GM20431 (cell line): ENCODE measurements at regions not wholly inside any gene's neighbourhood (a gene's known extent, or its start where the extent isn't known, plus 50 kb on each side); places are given as distances from the start of the nearest gene placed in this dataset.

ENCODE experiments used
- in situ Hi-C: fragments of 300-500 bp; cut with MseI, MboI; formaldehyde crosslinking; loops from one replicate; pipeline ENCODE4 v1.15.0; 2020; ENCODE audit warnings: low sequenced_read_pairs; ENCODE audit not compliant: unreplicated experiment

GRCh38 chr6:12501990-12502389 is 211.8 kb downstream of the EDN1 start:
- in situ Hi-C loops = no loop called here

- in situ Hi-C loops = no loop called here
Measured at GRCh38 chr6:12504325-12504966, 212.1 kb upstream of the PHACTR1 start.

DNA sequence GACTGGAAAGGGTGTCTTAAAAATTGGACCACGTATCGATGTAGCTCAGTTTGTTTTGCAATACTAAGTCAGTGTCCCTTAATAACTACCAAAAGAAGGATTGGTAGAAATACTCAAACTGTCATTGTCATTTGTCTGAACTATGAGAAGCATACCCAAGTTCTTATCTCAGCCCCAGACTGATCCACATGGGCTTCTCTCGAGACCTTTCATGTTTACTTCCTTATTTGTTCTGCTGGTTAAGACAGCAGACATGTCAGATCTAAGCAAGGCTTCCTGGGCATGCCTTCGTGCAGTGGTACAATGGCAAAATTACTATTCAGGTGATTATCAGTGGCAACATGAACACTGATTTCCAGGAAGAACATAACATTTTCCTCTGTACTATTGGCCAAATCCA is 211.1 kb upstream of the PHACTR1 start:
- in situ Hi-C loops = no loop called here

DNA sequence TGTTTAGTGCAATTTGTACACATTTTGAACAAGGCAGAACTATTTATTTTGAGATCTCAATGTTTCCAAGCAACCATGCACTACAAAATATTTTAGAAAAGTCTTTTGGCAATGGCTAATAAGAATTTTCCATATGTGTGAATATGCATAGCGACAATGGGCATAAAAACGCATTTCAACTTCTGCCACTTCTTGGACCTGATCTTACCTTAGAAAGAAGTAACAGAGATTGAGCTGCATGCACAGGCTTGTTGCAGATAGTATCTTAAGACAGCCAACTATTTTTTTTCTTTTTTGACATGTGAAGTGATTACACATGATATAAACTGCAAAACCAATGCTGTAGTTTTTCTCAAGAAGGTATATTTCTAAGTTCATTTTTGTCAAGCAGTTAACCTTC is 210.4 kb upstream of the PHACTR1 start:
- in situ Hi-C loops = no loop called here

- in situ Hi-C loops = no loop called here
Measured at GRCh38 chr6:12507636-12508035, 208.9 kb upstream of the PHACTR1 start.

DNA sequence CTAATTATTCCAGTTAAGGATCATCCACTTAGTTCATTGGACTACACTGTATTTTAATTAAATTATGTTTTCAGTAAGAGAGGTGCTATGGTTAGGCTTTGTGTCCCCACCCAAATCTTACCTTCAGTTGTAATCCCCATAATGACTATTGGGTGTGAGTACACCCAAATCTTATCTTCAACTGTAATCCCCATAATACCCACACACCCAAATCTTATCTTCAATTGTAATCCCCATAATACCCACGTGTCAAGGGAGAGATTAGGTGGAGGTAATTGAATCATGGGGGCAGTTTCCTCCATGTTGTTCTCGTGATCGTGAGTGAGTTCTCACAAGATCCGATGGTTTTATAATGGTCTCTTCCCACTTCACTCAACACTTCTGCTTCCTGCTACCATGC is 208.0 kb upstream of the PHACTR1 start:
- in situ Hi-C loops = no loop called here

GRCh38 chr6:12509060-12509459 is 207.5 kb upstream of the PHACTR1 start:
- in situ Hi-C loops = no loop called here

DNA sequence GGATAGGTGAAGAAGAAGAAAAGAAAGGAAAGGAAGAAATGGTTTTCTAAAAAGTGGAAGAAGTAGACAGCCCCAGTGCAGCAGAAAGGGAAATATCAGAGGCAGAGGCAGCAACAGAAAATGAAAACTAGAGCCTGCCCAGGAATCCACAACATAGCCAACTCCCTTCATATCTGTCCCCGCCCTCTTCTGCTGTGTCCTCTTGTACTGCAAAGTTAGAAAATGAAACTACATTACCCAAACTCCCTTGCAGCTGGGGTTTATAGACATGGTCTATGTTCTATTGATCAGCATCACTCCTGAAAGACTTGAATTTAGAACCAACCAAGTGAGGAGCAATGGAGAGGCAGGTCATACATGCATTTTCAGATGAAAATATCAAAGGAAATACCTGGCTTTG is 200.5 kb upstream of the PHACTR1 start:
- in situ Hi-C loops = no loop called here

DNA sequence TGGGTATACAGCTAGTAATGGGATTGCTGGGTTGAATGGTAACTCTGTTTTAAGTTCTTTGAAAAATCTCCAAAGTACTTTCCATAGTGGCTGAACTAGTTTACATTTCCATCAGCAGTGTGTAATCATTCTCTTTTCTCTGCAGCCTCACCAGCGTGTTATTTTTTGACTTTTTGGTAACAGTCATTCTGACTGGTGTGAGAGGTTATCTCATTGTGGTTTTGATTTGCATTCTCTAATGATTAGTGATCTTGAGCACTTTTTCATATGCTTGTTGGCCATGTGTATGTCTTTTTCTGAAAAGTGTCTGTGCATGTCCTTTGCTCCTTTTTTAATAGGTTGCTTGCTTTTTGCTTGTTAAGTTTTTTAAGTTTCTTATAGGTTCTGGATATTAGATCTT is 194.2 kb upstream of the PHACTR1 start:
- in situ Hi-C loops = no loop called here

GRCh38 chr6:12523726-12524125 is 192.8 kb upstream of the PHACTR1 start:
- in situ Hi-C loops = no loop called here

- in situ Hi-C loops = no loop called here
Measured at GRCh38 chr6:12525276-12525675, 191.3 kb upstream of the PHACTR1 start.

DNA sequence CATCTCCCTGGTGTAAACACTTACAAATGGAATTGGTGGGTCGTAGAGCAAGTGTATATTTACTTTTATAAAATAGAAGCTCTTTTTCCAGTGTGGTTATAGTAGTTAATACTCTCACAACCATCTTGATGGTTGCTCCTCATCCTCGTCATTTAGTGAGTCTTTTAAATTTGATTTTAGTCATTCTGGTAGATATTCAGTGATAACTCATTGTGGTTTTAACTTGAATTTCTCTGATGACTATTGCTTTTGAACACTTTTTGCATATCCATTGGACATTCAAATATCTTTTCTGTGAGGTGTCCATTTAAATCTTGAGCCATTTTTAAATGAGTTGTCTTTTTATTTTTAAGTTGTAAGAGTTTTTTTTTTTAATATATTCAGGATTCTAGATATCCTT is 189.2 kb upstream of the PHACTR1 start:
- in situ Hi-C loops = no loop called here

DNA sequence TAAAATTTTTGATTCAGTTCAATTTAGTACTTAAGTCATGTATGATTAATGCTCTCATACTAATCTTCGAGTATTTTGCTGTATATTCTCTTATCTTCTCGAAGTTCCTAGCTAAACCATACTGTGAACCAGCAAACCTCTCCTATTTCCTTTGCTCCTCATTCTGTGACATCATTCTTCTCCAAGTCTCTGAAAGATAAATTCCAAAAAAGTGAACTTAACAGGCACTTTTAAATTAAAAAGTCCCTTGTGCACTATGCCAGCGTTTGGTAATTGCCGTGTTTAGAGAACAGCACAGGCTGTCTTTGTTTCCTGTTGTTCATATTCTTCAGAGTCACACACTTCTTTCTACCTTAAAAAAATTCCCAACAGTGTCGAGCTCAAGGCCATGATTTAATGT is 188.4 kb upstream of the PHACTR1 start:
- in situ Hi-C loops = no loop called here

- in situ Hi-C loops = no loop called here
Measured at GRCh38 chr6:12528581-12529363, 187.8 kb upstream of the PHACTR1 start.

DNA sequence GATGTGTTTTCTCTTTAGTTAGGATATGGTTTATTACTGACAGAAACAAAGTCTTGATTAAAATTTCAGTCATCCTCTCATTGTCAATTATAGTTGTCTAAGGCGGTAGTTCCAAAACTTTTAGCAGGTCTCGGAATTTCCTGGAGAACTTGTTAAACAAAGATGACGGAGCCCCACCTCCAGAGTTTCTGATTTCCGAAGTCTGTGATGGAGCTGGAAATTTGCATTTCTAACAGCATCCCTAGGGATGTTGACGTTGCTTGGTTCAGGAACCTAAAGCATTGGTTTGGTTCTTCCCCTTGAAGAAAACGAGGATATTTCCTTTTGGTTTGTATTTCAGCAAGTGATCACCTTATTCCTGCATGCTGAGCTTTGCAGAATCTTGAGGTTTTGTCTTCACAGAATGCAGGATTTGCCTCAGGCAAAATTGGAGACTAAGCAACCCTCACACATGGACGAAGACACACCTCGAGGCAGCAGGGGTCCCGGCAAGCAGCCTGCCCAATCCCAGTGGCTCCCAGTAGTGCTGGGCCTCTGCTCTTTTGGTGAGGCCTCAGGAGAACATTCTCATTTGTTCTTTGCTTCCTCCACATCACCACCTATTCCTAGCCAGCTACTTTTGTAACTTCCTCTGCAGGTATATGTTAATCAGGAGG is 187.1 kb upstream of the PHACTR1 start:
- in situ Hi-C loops = no loop called here

DNA sequence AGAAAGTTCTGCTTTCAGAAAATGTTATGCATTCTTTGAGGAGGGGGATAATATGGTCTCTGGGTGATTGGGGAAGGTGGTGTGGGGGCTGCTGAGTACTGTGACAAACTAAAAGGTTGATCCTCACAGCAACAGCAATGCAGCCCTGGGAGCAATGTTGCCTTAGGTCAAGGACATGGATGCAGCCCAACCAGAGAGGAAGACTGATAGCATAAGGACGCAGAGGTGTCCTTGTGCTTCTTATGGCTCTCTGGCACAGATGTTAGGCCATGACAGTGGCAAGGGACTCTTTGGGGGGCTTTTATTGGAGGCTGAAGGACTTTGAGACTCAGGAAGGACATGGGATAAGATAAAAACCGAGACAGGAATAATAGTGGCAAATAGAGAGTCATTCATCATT is 186.2 kb upstream of the PHACTR1 start:
- in situ Hi-C loops = no loop called here

- in situ Hi-C loops = no loop called here
Measured at GRCh38 chr6:12533586-12533985, 183.0 kb upstream of the PHACTR1 start.

- in situ Hi-C loops = no loop called here
Measured at GRCh38 chr6:12534069-12534853, 182.3 kb upstream of the PHACTR1 start.

DNA sequence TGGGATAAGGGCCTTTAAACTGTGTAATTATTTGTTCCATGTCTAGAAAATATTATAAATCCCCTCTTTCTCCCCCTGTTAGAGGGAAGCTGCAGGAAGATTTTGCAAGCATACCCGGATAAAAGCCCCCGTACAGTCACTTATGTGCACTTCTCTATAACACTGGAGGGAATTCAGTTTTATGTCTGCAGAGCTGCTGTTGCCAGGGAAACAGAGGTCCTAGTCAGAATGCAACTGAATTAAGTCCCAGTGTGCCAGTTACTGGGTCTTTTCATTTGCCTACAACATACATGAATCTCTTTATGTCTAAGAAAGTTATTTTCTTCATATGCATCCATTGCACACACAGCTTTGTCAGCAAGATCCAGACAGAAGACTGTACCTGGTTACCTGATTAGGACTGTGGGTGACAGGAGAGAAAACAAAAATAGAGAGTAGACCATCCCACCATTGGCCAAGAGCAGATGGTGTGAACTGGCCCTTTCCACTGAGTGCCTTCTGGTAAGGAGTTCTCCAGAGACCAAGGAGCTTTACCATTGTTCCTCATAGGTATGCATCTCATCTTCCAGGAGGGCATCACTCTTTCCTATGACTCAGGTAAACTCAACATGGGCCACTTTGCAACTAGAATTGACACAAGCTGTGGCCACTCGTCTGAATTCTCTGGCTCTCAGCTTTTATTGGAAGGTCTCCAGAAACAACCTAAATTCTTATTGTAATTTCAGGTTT is 180.8 kb upstream of the PHACTR1 start:
- in situ Hi-C loops = no loop called here

DNA sequence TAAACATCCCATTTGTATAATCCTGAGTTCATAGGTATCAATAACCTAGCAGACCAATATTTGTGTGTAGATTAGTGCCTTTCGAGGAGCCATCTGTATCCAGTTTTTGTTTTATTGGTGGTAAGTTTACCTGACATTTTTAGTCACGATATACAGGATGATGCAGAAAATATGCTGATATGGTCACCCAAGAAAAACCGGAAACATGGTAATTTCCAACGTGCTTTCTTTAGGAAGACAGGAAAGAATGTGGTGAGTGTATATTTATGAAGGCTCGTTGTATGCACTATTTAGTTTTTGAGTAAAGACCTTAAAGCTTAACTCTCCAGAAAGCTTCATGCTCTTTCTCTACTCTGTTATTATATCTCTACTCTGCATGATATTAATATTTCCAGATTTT is 180.2 kb upstream of the PHACTR1 start:
- in situ Hi-C loops = no loop called here
